Activated naive CD8-positive, alpha-beta T cell treated with anti-CD3 and anti-CD28 coated beads, Interleukin-2, amount 50 U/mL, for 24 hours (primary cell): ENCODE measurements at regions not wholly inside any gene's neighbourhood (a gene's known extent, or its start where the extent isn't known, plus 50 kb on each side); places are given as distances from the start of the nearest gene placed in this dataset.

ENCODE experiments used
- ATAC-seq: fragments of 150-1000 bp; cut with Tn5 transposase; one replicate; pipeline ENCODE4 v1.10.0; 2021
- DNase-seq: peaks from one replicate; pipeline ENCODE4 v3.0.0; 2021
- H3K27ac Mint-ChIP-seq: one replicate; pipeline ENCODE4 v1.8.0; 2021; ENCODE audit warnings: mild to moderate bottlenecking, mixed read lengths
- H3K27me3 Mint-ChIP-seq: one replicate; pipeline ENCODE4 v1.8.0; 2021; ENCODE audit warnings: mixed read lengths
- H3K36me3 Mint-ChIP-seq: one replicate; pipeline ENCODE4 v1.8.0; 2021; ENCODE audit warnings: low read depth, mixed read lengths
- H3K4me1 Mint-ChIP-seq: one replicate; pipeline ENCODE4 v1.8.0; 2021; ENCODE audit warnings: mixed read lengths
- H3K4me3 Mint-ChIP-seq: one replicate; pipeline ENCODE4 v1.8.0; 2021; ENCODE audit warnings: mild to moderate bottlenecking, moderate library complexity, mixed read lengths
- H3K9me3 Mint-ChIP-seq: one replicate; pipeline ENCODE4 v1.8.0; 2021; ENCODE audit warnings: mixed read lengths

- Mint-ChIP-seq H3K27ac (no peak overlapping the region), H3K4me3 (no peak overlapping the region), H3K36me3 (no peaks in the 10 kb centered on the region), H3K4me1 (no peaks in the 10 kb centered on the region), H3K9me3 (no peaks in the 10 kb centered on the region), H3K27me3 (no peaks in the 10 kb centered on the region)
- no peak for ATAC-seq
- no peak for DNase-seq
Measured at GRCh38 chr18:24941174-24941951, 410.6 kb downstream of the ZNF521 start.

- H3K4me3 Mint-ChIP-seq: no peak overlapping the region
- no peaks in the 10 kb centered on the region for H3K27me3 Mint-ChIP-seq
- no peak overlapping the region for H3K27ac Mint-ChIP-seq
- DNase-seq (no peak), ATAC-seq (no peak)
- no peaks in the 10 kb centered on the region for H3K9me3 Mint-ChIP-seq
- no peaks in the 10 kb centered on the region for H3K36me3 Mint-ChIP-seq
- no peaks in the 10 kb centered on the region for H3K4me1 Mint-ChIP-seq
Measured at GRCh38 chr18:24942144-24942543, 409.8 kb downstream of the ZNF521 start.

- Mint-ChIP-seq H3K4me3 (no peak overlapping the region), H3K27me3 (no peaks in the 10 kb centered on the region), H3K27ac (no peak overlapping the region), H3K9me3 (no peaks in the 10 kb centered on the region), H3K36me3 (no peaks in the 10 kb centered on the region), H3K4me1 (no peaks in the 10 kb centered on the region)
- ATAC-seq (no peak), DNase-seq (no peak)
Measured at GRCh38 chr18:24947521-24948305, 404.3 kb downstream of the ZNF521 start.

- Mint-ChIP-seq H3K27ac (no peak overlapping the region), H3K9me3 (no peaks in the 10 kb centered on the region), H3K27me3 (no peaks in the 10 kb centered on the region), H3K36me3 (no peaks in the 10 kb centered on the region), H3K4me3 (no peak overlapping the region), H3K4me1 (peaks cover 3% of the 10 kb centered on the region)
- DNase-seq (no peak), ATAC-seq (no peak)
Measured at GRCh38 chr18:24949908-24950307, 402.1 kb downstream of the ZNF521 start.

GRCh38 chr18:24954341-24954740 lies 397.6 kb downstream of the ZNF521 start:
- peaks cover 3% of the 10 kb centered on the region for H3K4me1 Mint-ChIP-seq

GRCh38 chr18:24958001-24958400 lies 394.0 kb downstream of the ZNF521 start:
- H3K9me3 Mint-ChIP-seq: no peaks in the 10 kb centered on the region
- H3K4me1 Mint-ChIP-seq: peaks cover 3% of the 10 kb centered on the region
- no peaks in the 10 kb centered on the region for H3K27me3 Mint-ChIP-seq
- H3K4me3 Mint-ChIP-seq: no peak overlapping the region
- no peak for ATAC-seq
- no peaks in the 10 kb centered on the region for H3K36me3 Mint-ChIP-seq
- no peak overlapping the region for H3K27ac Mint-ChIP-seq
- DNase-seq: no peak

More at GRCh38 chr18:24954341-24954740, 397.6 kb downstream of the ZNF521 start:
- Mint-ChIP-seq H3K27me3 (no peaks in the 10 kb centered on the region), H3K9me3 (no peaks in the 10 kb centered on the region), H3K4me3 (no peak overlapping the region), H3K27ac (no peak overlapping the region), H3K36me3 (no peaks in the 10 kb centered on the region)
- no peak for DNase-seq
- no peak for ATAC-seq

GRCh38 chr18:24959051-24959476 lies 392.9 kb downstream of the ZNF521 start:
- Mint-ChIP-seq H3K36me3 (no peaks in the 10 kb centered on the region), H3K27ac (no peak overlapping the region), H3K9me3 (no peaks in the 10 kb centered on the region), H3K4me1 (peaks cover 3% of the 10 kb centered on the region), H3K4me3 (no peak overlapping the region), H3K27me3 (no peaks in the 10 kb centered on the region)
- ATAC-seq: no peak
- no peak for DNase-seq

GRCh38 chr18:24964216-24964615 lies 387.8 kb downstream of the ZNF521 start:
- Mint-ChIP-seq H3K27me3 (no peaks in the 10 kb centered on the region), H3K27ac (no peak overlapping the region), H3K4me3 (no peak overlapping the region), H3K9me3 (no peaks in the 10 kb centered on the region), H3K4me1 (no peaks in the 10 kb centered on the region), H3K36me3 (no peaks in the 10 kb centered on the region)
- DNase-seq (peak; percentile 9), ATAC-seq (no peak)

GRCh38 chr18:24968238-24968775 lies 383.7 kb downstream of the ZNF521 start:
- no peaks in the 10 kb centered on the region for H3K36me3 Mint-ChIP-seq
- H3K4me3 Mint-ChIP-seq: no peak overlapping the region
- H3K27me3 Mint-ChIP-seq: no peaks in the 10 kb centered on the region
- no peaks in the 10 kb centered on the region for H3K9me3 Mint-ChIP-seq
- ATAC-seq: no peak
- no peak for DNase-seq
- H3K27ac Mint-ChIP-seq: no peak overlapping the region
- H3K4me1 Mint-ChIP-seq: no peaks in the 10 kb centered on the region

GRCh38 chr18:24972577-24972976 lies 379.4 kb downstream of the ZNF521 start:
- ATAC-seq (no peak), DNase-seq (no peak)
- no peaks in the 10 kb centered on the region for H3K36me3 Mint-ChIP-seq
- H3K4me1 Mint-ChIP-seq: no peaks in the 10 kb centered on the region
- no peak overlapping the region for H3K27ac Mint-ChIP-seq
- H3K4me3 Mint-ChIP-seq: no peak overlapping the region
- H3K27me3 Mint-ChIP-seq: no peaks in the 10 kb centered on the region
- H3K9me3 Mint-ChIP-seq: no peaks in the 10 kb centered on the region

GRCh38 chr18:24974431-24974830 lies 377.5 kb downstream of the ZNF521 start:
- no peaks in the 10 kb centered on the region for H3K4me1 Mint-ChIP-seq
- no peak overlapping the region for H3K27ac Mint-ChIP-seq
- H3K4me3 Mint-ChIP-seq: no peak overlapping the region
- no peaks in the 10 kb centered on the region for H3K27me3 Mint-ChIP-seq
- no peaks in the 10 kb centered on the region for H3K9me3 Mint-ChIP-seq
- DNase-seq (no peak), ATAC-seq (no peak)
- no peaks in the 10 kb centered on the region for H3K36me3 Mint-ChIP-seq

- H3K27ac Mint-ChIP-seq: no peak overlapping the region
- ATAC-seq (no peak), DNase-seq (no peak)
- H3K36me3 Mint-ChIP-seq: no peaks in the 10 kb centered on the region
- no peak overlapping the region for H3K4me3 Mint-ChIP-seq
- H3K9me3 Mint-ChIP-seq: no peaks in the 10 kb centered on the region
- no peaks in the 10 kb centered on the region for H3K4me1 Mint-ChIP-seq
- H3K27me3 Mint-ChIP-seq: no peaks in the 10 kb centered on the region
Measured at GRCh38 chr18:24975496-24976372, 376.2 kb downstream of the ZNF521 start.

- H3K36me3 Mint-ChIP-seq: no peaks in the 10 kb centered on the region
- H3K27ac Mint-ChIP-seq: no peak overlapping the region
- ATAC-seq: no peak
- DNase-seq: no peak
- no peaks in the 10 kb centered on the region for H3K4me1 Mint-ChIP-seq
- no peak overlapping the region for H3K4me3 Mint-ChIP-seq
- no peaks in the 10 kb centered on the region for H3K9me3 Mint-ChIP-seq
- H3K27me3 Mint-ChIP-seq: no peaks in the 10 kb centered on the region
Measured at GRCh38 chr18:24976502-24976901, 375.5 kb downstream of the ZNF521 start.

- ATAC-seq: no peak
- H3K36me3 Mint-ChIP-seq: no peaks in the 10 kb centered on the region
- H3K27ac Mint-ChIP-seq: no peak overlapping the region
- H3K4me1 Mint-ChIP-seq: no peaks in the 10 kb centered on the region
- DNase-seq: no peak
- H3K4me3 Mint-ChIP-seq: no peak overlapping the region
- no peaks in the 10 kb centered on the region for H3K9me3 Mint-ChIP-seq
- no peaks in the 10 kb centered on the region for H3K27me3 Mint-ChIP-seq
Measured at GRCh38 chr18:24979235-24979634, 372.7 kb downstream of the ZNF521 start.
